Activated CD8-positive, alpha-beta T cell treated with anti-CD3 and anti-CD28 coated beads for 36 hours (primary cell): ENCODE measurements at regions not wholly inside any gene's neighbourhood (a gene's known extent, or its start where the extent isn't known, plus 50 kb on each side); places are given as distances from the start of the nearest gene placed in this dataset.

Experiments
- ATAC-seq: fragments of 200-7000 bp; cut with Tn5 transposase; one replicate; pipeline ENCODE4 v1.10.0; 2021; ENCODE audit warnings: mild to moderate bottlenecking, moderate library complexity
- CTCF ChIA-PET: fragments of 350-600 bp; sonication (Branson Sonifier 250); formaldehyde crosslinking; loops from one replicate; lab custom pipeline; 2021; ENCODE audit warnings: antibody characterized with exemption; lab: Charles Lee
- POLR2A ChIA-PET: fragments of 350-600 bp; sonication (Branson Sonifier 250); formaldehyde crosslinking; loops from one replicate; lab custom pipeline; 2021; ENCODE audit warnings: antibody characterized with exemption; lab: Charles Lee
- DNase-seq: peaks from one replicate; pipeline ENCODE4 v3.0.0-alpha.2; 2020
- H3K27ac Mint-ChIP-seq: one replicate; pipeline ENCODE4 v1.8.0; 2021; ENCODE audit warnings: mild to moderate bottlenecking, mixed read lengths
- H3K27me3 Mint-ChIP-seq: one replicate; pipeline ENCODE4 v1.8.0; 2021; ENCODE audit warnings: mixed read lengths
- H3K36me3 Mint-ChIP-seq: one replicate; pipeline ENCODE4 v1.8.0; 2021; ENCODE audit warnings: low read depth, mixed read lengths
- H3K4me1 Mint-ChIP-seq: one replicate; pipeline ENCODE4 v1.8.0; 2021; ENCODE audit warnings: low read depth, mixed read lengths
- H3K4me3 Mint-ChIP-seq: one replicate; pipeline ENCODE4 v1.8.0; 2021; ENCODE audit warnings: mild to moderate bottlenecking, moderate library complexity, mixed read lengths
- H3K9me3 Mint-ChIP-seq: one replicate; pipeline ENCODE4 v1.8.0; 2021; ENCODE audit warnings: mixed read lengths
- intact Hi-C: fragments of 100-400 bp; cut with micrococcal nuclease; formaldehyde crosslinking; loops from one replicate; pipeline ENCODE4 v1.10.0; 2022
- TF ChIP-seq, protein P1 (sequence below): fragments of 200-600 bp; IDR thresholded peaks from one replicate; pipeline ENCODE4 v1.8.0; 2022; ENCODE audit warnings: antibody characterized with exemption, mild to moderate bottlenecking

DNA sequence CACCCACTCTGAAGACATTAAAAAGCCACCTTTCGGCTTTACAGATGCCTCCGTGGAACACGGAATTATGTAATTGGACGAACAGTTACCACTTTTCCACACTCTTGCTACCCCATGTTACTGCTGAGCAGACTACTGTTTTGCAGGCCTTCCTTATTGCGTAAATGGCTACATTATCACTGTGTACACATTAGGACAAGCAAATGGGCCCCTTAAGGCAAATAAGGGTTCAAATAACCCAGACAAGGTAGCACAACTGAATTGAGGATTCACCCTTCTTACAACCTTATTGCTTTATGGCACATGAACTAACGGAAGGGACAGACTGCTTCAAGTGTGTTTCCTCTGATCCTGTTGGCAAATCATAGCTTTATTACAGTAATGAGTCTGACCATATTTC is 832.2 kb upstream of the FANCL start:
- intact Hi-C loops, result no loop called here
- CTCF ChIA-PET, result no interaction called here

DNA sequence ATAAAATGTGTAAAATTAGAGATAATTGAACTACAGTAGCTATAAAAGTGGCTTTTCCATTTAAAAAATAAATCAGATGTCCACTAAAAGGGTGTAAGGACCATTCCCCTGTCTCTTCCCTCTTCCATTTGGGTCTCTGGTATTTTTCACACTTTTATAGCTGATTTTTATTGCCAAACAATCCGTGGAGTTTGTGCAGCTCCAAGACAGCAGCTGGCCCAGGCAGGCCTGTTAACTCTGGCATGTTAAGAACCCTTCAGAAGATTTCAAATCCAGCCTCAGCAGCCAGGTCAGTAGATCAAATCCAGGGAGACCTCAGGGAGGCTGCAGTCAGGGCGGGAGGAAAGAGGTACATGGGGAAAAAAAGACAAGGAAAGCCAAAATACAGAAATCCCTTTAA is 827.1 kb upstream of the FANCL start:
- Mint-ChIP-seq H3K4me3 (no peak overlapping the region), H3K36me3 (no peaks in the 10 kb centered on the region), H3K9me3 (peaks cover 5% of the 10 kb centered on the region), H3K27me3 (no peaks in the 10 kb centered on the region), H3K4me1 (no peaks in the 10 kb centered on the region), H3K27ac (no peak overlapping the region)
- POLR2A ChIA-PET, result no interaction called here
- DNase-seq (no peak), ATAC-seq (no peak)
- TF ChIP-seq, protein P1, sequence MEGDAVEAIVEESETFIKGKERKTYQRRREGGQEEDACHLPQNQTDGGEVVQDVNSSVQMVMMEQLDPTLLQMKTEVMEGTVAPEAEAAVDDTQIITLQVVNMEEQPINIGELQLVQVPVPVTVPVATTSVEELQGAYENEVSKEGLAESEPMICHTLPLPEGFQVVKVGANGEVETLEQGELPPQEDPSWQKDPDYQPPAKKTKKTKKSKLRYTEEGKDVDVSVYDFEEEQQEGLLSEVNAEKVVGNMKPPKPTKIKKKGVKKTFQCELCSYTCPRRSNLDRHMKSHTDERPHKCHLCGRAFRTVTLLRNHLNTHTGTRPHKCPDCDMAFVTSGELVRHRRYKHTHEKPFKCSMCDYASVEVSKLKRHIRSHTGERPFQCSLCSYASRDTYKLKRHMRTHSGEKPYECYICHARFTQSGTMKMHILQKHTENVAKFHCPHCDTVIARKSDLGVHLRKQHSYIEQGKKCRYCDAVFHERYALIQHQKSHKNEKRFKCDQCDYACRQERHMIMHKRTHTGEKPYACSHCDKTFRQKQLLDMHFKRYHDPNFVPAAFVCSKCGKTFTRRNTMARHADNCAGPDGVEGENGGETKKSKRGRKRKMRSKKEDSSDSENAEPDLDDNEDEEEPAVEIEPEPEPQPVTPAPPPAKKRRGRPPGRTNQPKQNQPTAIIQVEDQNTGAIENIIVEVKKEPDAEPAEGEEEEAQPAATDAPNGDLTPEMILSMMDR, result no peak
- CTCF ChIA-PET, result interaction anchor here (2.5 kb wide), 1 partner anchor 43 kb away, joined by 5 read pairs; no protein-coding TSS in a partner anchor
- intact Hi-C loops, result no loop called here

More for the DNA sequence above, 832.2 kb upstream of the FANCL start:
- DNase-seq (no peak), ATAC-seq (no peak)
- H3K36me3 Mint-ChIP-seq, result no peaks in the 10 kb centered on the region
- TF ChIP-seq, protein P1, result no peak
- no peaks in the 10 kb centered on the region for H3K4me1 Mint-ChIP-seq
- no peak overlapping the region for H3K4me3 Mint-ChIP-seq
- H3K27ac Mint-ChIP-seq, result no peak overlapping the region
- no peaks in the 10 kb centered on the region for H3K27me3 Mint-ChIP-seq
- POLR2A ChIA-PET, result no interaction called here
- peaks cover 5% of the 10 kb centered on the region for H3K9me3 Mint-ChIP-seq

DNA sequence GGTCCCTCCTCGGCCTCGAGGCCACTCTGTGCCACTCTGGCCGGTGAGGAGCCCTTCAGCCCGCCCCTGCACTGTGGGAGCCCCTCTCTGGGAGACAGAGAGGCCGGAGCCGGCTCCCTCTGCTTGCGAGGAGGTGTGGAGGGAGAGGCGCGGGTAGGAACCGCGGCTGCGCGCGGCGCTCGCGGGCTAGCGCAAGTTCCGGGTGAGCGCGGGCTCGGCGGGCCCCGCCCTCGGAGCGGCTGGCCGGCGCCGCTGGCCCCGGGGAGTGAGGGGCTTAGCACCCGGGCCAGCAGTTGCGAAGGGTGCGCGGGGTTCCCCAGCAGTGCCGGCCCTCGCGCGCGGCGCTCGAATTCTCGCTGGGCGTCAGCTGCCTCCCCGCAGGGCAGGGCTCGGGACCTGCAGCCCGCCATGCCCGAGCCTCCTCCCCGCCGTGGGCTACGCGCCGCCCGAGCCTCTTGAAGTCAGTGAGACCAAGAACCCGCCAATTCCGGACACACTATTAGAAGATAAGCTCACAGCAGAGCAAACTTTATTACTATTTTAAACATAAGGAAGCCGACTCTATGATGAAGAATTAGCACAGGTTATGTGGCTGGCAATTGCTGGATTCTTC is 825.8 kb upstream of the FANCL start:
- no peak for ATAC-seq
- POLR2A ChIA-PET, result no interaction called here

DNA sequence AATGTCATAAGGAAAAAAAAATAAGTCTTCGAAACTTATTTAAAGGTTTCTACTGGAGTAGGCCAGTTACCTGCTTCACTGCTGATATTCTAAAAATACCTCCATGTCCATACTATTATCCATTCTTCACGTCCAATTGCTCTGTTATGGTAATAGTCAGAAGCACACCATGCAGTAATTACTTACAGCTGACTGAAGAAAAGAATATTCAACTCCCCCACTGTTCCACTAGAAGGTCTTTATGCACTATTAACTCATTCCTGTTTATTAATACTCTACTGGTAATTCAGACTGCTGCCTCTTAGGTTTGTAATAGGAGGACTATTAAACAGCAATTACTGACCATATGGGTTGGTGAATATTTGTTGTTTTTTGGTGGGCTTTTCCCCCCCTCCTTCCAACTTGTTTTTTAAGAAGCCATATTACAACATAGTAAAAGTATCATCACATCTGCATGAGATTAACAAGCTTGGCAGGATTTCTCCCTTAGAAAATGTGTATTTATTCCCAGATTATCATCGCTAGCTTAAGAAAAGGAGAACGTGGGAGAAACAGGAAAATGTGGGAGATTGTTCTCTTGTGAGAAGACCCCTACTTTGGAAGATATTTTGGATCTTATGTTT is 806.4 kb upstream of the FANCL start:
- POLR2A ChIA-PET, result no interaction called here
- intact Hi-C loops, result no loop called here
- Mint-ChIP-seq H3K4me3 (no peak overlapping the region), H3K27ac (no peak overlapping the region), H3K36me3 (no peaks in the 10 kb centered on the region), H3K27me3 (peaks cover 1% of the 10 kb centered on the region), H3K4me1 (no peaks in the 10 kb centered on the region), H3K9me3 (no peaks in the 10 kb centered on the region)
- CTCF ChIA-PET, result interaction anchor here (1.7 kb wide), 1 partner anchor 22 kb away, joined by 5 read pairs; no protein-coding TSS in a partner anchor
- no peak for ATAC-seq
- TF ChIP-seq, protein P1, result no peak
- no peak for DNase-seq

More for the DNA sequence above, 825.8 kb upstream of the FANCL start:
- Mint-ChIP-seq H3K4me3 (no peak overlapping the region), H3K36me3 (no peaks in the 10 kb centered on the region), H3K27ac (no peak overlapping the region), H3K4me1 (no peaks in the 10 kb centered on the region), H3K9me3 (peaks cover 5% of the 10 kb centered on the region), H3K27me3 (no peaks in the 10 kb centered on the region)
- TF ChIP-seq, protein P1, result no peak
- intact Hi-C loops, result no loop called here
- no peak for DNase-seq
- CTCF ChIA-PET, result no interaction called here
